SJSA1 (cell line): ENCODE measurements at regions not wholly inside any gene's neighbourhood (a gene's known extent, or its start where the extent isn't known, plus 50 kb on each side); places are given as distances from the start of the nearest gene placed in this dataset.

Experiments
- DNase-seq, 2 experiments: peaks; one replicate each; pipeline ENCODE4 v3.0.0-alpha.2; 2015 to 2020; ENCODE audit warnings: low spot score in 2 of 2, low read depth in 1 of 2
- H3K27ac ChIP-seq: fragments of 250-450 bp; sonication (Bioruptor Pico); 2 replicates; pipeline ENCODE4 v1.5.1; 2020; ENCODE audit warnings: mild to moderate bottlenecking, moderate library complexity
- H3K27me3 ChIP-seq: fragments of 250-450 bp; sonication (Bioruptor Pico); replicated peaks from 2 replicates; pipeline ENCODE4 v1.5.1; 2020; ENCODE audit warnings: mild to moderate bottlenecking, moderate library complexity
- H3K36me3 ChIP-seq: fragments of 250-450 bp; sonication (Bioruptor Pico); 2 replicates; pipeline ENCODE4 v1.5.1; 2020; ENCODE audit warnings: mild to moderate bottlenecking
- H3K4me1 ChIP-seq: fragments of 250-450 bp; sonication (Bioruptor Pico); replicated peaks from 2 replicates; pipeline ENCODE4 v1.6.1; 2021; ENCODE audit warnings: mild to moderate bottlenecking
- H3K4me3 ChIP-seq: fragments of 250-450 bp; sonication (Bioruptor Pico); 2 replicates; pipeline ENCODE4 v1.5.1; 2020; ENCODE audit warnings: mild to moderate bottlenecking
- H3K9me3 ChIP-seq: fragments of 250-450 bp; sonication (Bioruptor Pico); replicated peaks from 2 replicates; pipeline ENCODE4 v1.5.1; 2020; ENCODE audit warnings: mild to moderate bottlenecking

DNA sequence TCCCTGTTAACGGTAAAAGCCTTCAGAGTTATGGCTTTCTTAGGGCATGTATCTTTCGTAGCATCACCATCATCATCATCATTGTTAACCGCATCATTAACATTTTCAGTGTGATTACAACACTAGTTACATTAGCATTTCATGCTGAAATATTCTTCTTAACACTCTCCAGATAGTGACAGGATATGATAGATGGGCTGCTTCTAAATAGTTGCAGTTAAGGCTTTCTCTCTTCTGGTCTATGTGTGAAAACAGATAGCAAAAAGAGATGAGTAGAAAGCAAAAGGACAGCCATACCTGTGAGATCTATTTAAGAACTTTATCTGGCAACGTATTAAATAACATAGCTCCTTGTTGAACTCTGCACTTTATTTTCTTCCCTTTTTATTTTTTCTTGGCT lies 1069.8 kb downstream of the ADGRL3 start:
- H3K36me3 ChIP-seq: no peaks in the 10 kb centered on the region
- H3K9me3 ChIP-seq: peaks cover 11% of the 10 kb centered on the region
- no peak overlapping the region for H3K27ac ChIP-seq
- no peak overlapping the region for H3K4me3 ChIP-seq
- H3K4me1 ChIP-seq: no peaks in the 10 kb centered on the region
- DNase-seq: no peak
- H3K27me3 ChIP-seq: no peaks in the 10 kb centered on the region

GRCh38 chr4:62263454-62263853 lies 1063.3 kb downstream of the ADGRL3 start:
- no peak overlapping the region for H3K27ac ChIP-seq

DNA sequence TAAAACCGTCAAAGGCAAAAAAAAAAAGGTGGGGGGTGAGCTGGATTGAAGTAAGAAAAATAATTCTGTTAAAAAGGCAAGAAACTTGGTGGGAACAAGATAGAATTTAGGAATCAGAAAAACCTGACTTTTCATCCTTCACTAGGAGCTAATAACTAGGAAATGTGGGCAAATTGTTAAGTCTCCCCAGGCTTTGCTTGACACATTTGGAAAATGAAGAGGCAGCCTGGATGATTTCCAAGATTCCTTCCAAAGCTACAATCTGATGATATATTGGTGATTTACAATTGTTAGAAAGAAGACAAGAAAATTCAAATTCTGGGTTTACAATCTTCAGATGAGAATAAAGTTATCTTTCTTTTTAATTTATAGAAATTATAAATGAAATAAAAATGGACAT lies 1062.5 kb downstream of the ADGRL3 start:
- DNase-seq: no peak

More at GRCh38 chr4:62263454-62263853, 1063.3 kb downstream of the ADGRL3 start:
- Histone ChIP-seq H3K36me3 (no peaks in the 10 kb centered on the region), H3K4me1 (no peaks in the 10 kb centered on the region), H3K4me3 (no peak overlapping the region), H3K27me3 (no peaks in the 10 kb centered on the region), H3K9me3 (peaks cover 7% of the 10 kb centered on the region)
- DNase-seq: no peak

GRCh38 chr4:62260254-62260653 lies 1060.1 kb downstream of the ADGRL3 start:
- Histone ChIP-seq H3K36me3 (no peaks in the 10 kb centered on the region), H3K27ac (no peak overlapping the region), H3K4me3 (no peak overlapping the region), H3K27me3 (no peaks in the 10 kb centered on the region), H3K9me3 (peaks cover 8% of the 10 kb centered on the region), H3K4me1 (no peaks in the 10 kb centered on the region)
- no peak for DNase-seq

More for the DNA sequence above, 1062.5 kb downstream of the ADGRL3 start:
- Histone ChIP-seq H3K4me1 (no peaks in the 10 kb centered on the region), H3K27me3 (no peaks in the 10 kb centered on the region), H3K27ac (no peak overlapping the region), H3K4me3 (no peak overlapping the region), H3K36me3 (no peaks in the 10 kb centered on the region), H3K9me3 (peaks cover 7% of the 10 kb centered on the region)

- H3K4me1 ChIP-seq: no peaks in the 10 kb centered on the region
- no peaks in the 10 kb centered on the region for H3K27me3 ChIP-seq
- peaks cover 9% of the 10 kb centered on the region for H3K9me3 ChIP-seq
- H3K27ac ChIP-seq: no peak overlapping the region
- DNase-seq: no peak
- H3K36me3 ChIP-seq: no peaks in the 10 kb centered on the region
- no peak overlapping the region for H3K4me3 ChIP-seq
Measured at GRCh38 chr4:62256479-62256878, 1056.4 kb downstream of the ADGRL3 start.

- no peak for DNase-seq
- Histone ChIP-seq H3K27me3 (no peaks in the 10 kb centered on the region), H3K4me3 (no peak overlapping the region), H3K4me1 (no peaks in the 10 kb centered on the region), H3K36me3 (no peaks in the 10 kb centered on the region), H3K9me3 (peaks cover 2% of the 10 kb centered on the region; the same call in 1 of the 2 replicates), H3K27ac (no peak overlapping the region)
Measured at GRCh38 chr4:62252728-62253127, 1052.6 kb downstream of the ADGRL3 start.

DNA sequence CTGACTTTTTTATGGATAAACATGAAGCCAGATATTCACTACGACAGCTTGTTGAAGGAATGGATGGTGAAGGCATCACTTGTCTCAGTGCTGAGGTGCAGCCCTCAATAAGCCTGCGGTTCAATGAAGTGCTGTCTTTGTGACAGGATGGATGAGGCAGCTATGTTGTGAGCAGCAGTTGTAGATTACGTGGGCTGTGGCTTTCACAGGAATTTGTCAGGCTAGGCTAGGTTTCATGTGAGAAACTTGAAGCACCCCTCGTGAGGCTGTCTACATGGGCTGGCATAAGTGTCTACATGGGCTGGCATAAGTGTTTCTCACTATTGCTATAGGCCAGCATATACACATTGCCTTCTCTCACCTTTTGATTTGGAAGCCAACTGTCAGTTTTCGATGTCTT lies 1050.0 kb downstream of the ADGRL3 start:
- no peaks in the 10 kb centered on the region for H3K4me1 ChIP-seq
- H3K27me3 ChIP-seq: no peaks in the 10 kb centered on the region
- H3K4me3 ChIP-seq: no peak overlapping the region
- no peaks in the 10 kb centered on the region for H3K36me3 ChIP-seq
- H3K27ac ChIP-seq: no peak overlapping the region
- DNase-seq: no peak
- H3K9me3 ChIP-seq: peaks cover 2% of the 10 kb centered on the region; the same call in 1 of the 2 replicates

DNA sequence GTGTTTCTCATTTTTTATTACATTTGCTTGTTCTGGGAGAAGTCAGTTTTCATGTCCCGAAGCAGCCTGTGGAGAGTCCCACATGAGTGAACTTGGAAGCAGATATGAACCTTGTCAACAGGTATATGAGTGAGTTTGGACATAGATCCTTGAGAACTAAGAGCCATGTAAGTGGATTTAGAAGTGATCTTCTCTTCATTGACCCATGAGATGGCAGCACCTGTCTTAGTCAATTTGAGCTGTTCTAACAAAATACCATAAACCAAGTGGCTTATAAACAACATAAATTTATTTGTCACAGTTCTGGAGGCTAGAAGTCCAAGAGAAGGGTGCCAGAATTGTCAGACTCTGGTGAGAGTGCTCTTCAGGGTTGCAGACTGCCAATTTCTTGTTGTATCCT lies 1043.8 kb downstream of the ADGRL3 start:
- H3K4me3 ChIP-seq: no peak overlapping the region
- no peak for DNase-seq

GRCh38 chr4:62235911-62236310 lies 1035.8 kb downstream of the ADGRL3 start:
- Histone ChIP-seq H3K4me3 (no peak overlapping the region), H3K27ac (no peak overlapping the region), H3K4me1 (no peaks in the 10 kb centered on the region), H3K36me3 (no peaks in the 10 kb centered on the region), H3K27me3 (no peaks in the 10 kb centered on the region), H3K9me3 (peaks cover 2% of the 10 kb centered on the region; the same call in 1 of the 2 replicates)
- DNase-seq: no peak

More for the DNA sequence above, 1043.8 kb downstream of the ADGRL3 start:
- H3K27me3 ChIP-seq: no peaks in the 10 kb centered on the region
- no peak overlapping the region for H3K27ac ChIP-seq
- H3K4me1 ChIP-seq: no peaks in the 10 kb centered on the region
- peaks cover 8% of the 10 kb centered on the region; the same call in 1 of the 2 replicates for H3K9me3 ChIP-seq
- H3K36me3 ChIP-seq: no peaks in the 10 kb centered on the region

DNA sequence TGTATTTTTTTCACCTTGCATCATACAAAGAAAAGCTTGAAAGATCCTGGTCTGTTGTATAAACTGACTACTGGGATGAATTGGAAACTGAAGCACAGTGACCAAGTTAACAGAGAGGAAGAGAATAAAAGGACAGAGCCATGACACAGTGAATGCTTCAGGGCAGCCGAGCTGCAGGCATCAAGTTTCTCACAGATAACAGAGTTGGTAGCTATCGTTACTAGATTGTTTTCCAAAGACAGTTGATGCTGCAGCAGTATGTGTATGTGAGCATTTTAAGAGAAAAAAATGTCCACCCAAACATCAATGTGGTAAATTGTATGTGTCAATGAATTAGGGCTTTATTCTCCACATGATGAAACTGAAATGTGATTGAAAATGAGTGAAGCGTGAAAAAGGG lies 1032.7 kb downstream of the ADGRL3 start:
- Histone ChIP-seq H3K27ac (no peak overlapping the region), H3K4me1 (no peaks in the 10 kb centered on the region), H3K36me3 (no peaks in the 10 kb centered on the region), H3K9me3 (peaks cover 2% of the 10 kb centered on the region; the same call in 1 of the 2 replicates), H3K4me3 (no peak overlapping the region), H3K27me3 (no peaks in the 10 kb centered on the region)
- DNase-seq: no peak

- H3K36me3 ChIP-seq: no peaks in the 10 kb centered on the region
- no peak overlapping the region for H3K27ac ChIP-seq
- DNase-seq: no peak
Measured at GRCh38 chr4:62231994-62232393, 1031.9 kb downstream of the ADGRL3 start.

DNA sequence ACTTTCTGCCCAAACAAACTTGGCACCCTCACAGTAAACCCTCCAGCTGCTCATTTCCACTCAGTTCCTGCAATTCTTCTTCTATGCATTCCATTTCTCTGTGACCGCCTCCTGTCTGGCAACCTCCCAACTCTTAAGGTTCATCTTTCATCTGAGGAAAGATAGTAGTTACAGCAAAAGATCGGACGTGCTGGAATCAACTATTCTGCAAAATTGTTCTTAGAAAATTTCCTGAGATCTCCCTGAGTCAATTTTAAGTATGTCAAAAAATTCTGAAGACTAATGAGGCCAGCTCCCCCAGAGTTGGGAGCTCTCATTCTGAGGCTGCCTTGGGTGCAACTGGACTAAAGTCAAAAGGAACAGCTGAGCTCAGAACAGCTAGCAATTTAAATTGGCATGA lies 1026.0 kb downstream of the ADGRL3 start:
- Histone ChIP-seq H3K36me3 (no peaks in the 10 kb centered on the region), H3K27me3 (no peaks in the 10 kb centered on the region), H3K4me3 (no peak overlapping the region), H3K9me3 (peaks cover 3% of the 10 kb centered on the region; the same call in 1 of the 2 replicates), H3K27ac (no peak overlapping the region), H3K4me1 (no peaks in the 10 kb centered on the region)
- DNase-seq: no peak

More at GRCh38 chr4:62231994-62232393, 1031.9 kb downstream of the ADGRL3 start:
- Histone ChIP-seq H3K4me3 (no peak overlapping the region), H3K4me1 (no peaks in the 10 kb centered on the region), H3K9me3 (peaks cover 2% of the 10 kb centered on the region; the same call in 1 of the 2 replicates), H3K27me3 (no peaks in the 10 kb centered on the region)

DNA sequence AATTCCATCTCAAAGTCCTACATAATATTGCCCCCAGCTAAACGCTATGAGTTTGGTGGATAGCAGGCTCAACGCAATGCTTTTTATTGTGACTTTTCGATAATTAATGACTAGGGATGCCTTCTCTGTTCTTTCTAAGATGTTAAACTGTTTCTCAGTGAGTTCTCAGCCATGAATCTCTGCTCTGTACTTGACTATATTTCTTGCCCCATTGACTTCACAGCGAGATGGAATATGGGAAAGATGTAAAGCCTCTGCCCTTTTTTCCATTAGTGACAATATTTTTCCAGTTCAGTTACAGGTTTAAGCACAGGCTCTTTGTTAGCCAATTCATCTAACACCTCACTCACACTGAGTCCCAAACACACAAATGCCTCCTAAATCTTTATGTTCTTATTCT lies 1022.0 kb downstream of the ADGRL3 start:
- no peak overlapping the region for H3K4me3 ChIP-seq
- no peaks in the 10 kb centered on the region for H3K27me3 ChIP-seq
- no peak overlapping the region for H3K27ac ChIP-seq
- H3K4me1 ChIP-seq: no peaks in the 10 kb centered on the region
- DNase-seq: no peak
- H3K9me3 ChIP-seq: peaks cover 3% of the 10 kb centered on the region; the same call in 1 of the 2 replicates
- H3K36me3 ChIP-seq: no peaks in the 10 kb centered on the region

- Histone ChIP-seq H3K27ac (no peak overlapping the region), H3K36me3 (no peaks in the 10 kb centered on the region), H3K9me3 (peaks cover 13% of the 10 kb centered on the region), H3K4me3 (no peak overlapping the region), H3K4me1 (no peaks in the 10 kb centered on the region), H3K27me3 (no peaks in the 10 kb centered on the region)
- no peak for DNase-seq
Measured at GRCh38 chr4:62210486-62210885, 1010.4 kb downstream of the ADGRL3 start.
